HCT116 (cell line): ENCODE measurements at regions not wholly inside any gene's neighbourhood (a gene's known extent, or its start where the extent isn't known, plus 50 kb on each side); places are given as distances from the start of the nearest gene placed in this dataset.

Source experiments
- ATAC-seq: fragments of 200-7000 bp; cut with Tn5 transposase; 2 replicates; pipeline ENCODE4 v1.9.1; 2020; ENCODE audit warnings: mild to moderate bottlenecking, moderate library complexity
- BruUV-seq: library from RNA; stranded (reverse); fragments of 400-500 nt; replicated peaks from 2 replicates; lab custom pipeline; 2021; lab: Mats Ljungman, UMichigan
- CTCF ChIA-PET: fragments of 300-600 bp; sonication (Branson Sonifier 250); formaldehyde crosslinking; loops from one replicate; lab custom pipeline; 2021; ENCODE audit warnings: antibody characterized with exemption; lab: Charles Lee
- POLR2A ChIA-PET: fragments of 300-600, 350-600 bp; sonication (Branson Sonifier 250); formaldehyde crosslinking; loops from one replicate; lab custom pipeline; 2021; ENCODE audit warnings: antibody characterized with exemption; lab: Charles Lee
- RAD21 ChIA-PET, 2 experiments: fragments of 300-600 bp; sonication (Branson Sonifier 250); formaldehyde crosslinking; loops; one replicate each; lab custom pipeline; 2023; ENCODE audit warnings: low total read pairs in 2 of 2; ENCODE audit not compliant: uncharacterized antibody in 2 of 2, unreplicated experiment in 2 of 2, low non-redundant PET in 1 of 2; lab: Charles Lee
- DNase-seq: peaks from one replicate; pipeline ENCODE4 v3.0.0-alpha.2; 2010; ENCODE audit warnings: low read depth, low spot score
- H2AFZ ChIP-seq: fragments of 200-600 bp; shearing (Covaris generic), sonication (generic); 2 replicates; pipeline ENCODE4 v1.6.1; 2017; ENCODE audit warnings: low read depth, mixed run types, mixed read lengths, antibody characterized with exemption, low read length; ENCODE audit not compliant: poor library complexity, severe bottlenecking
- H3K27ac ChIP-seq: 2 replicates; pipeline ENCODE4 v1.5.1; 2012; ENCODE audit warnings: low read depth, low read length
- H3K27me3 ChIP-seq: fragments of 200-600 bp; sonication (generic); 2 replicates; pipeline ENCODE4 v1.6.1; 2016; ENCODE audit warnings: mixed run types, low read length, mixed read lengths; ENCODE audit not compliant: insufficient read depth
- H3K36me3 ChIP-seq, 2 experiments: fragments of 200-500 bp in 1 of 2; fragments of 200-600 bp in 1 of 2; sonication (Bioruptor generic) in 1 of 2; sonication (generic) in 1 of 2; 2 replicates each; pipeline versions ENCODE4 v1.5.1 to v1.6.1; 2014 to 2016; ENCODE audit warnings: low read length in 2 of 2, inconsistent platforms in 1 of 2, mixed read lengths in 1 of 2, mixed run types in 1 of 2; ENCODE audit not compliant: insufficient read depth in 2 of 2, control insufficient read depth in 1 of 2
- H3K4me1 ChIP-seq, 2 experiments: fragments of 200-600 bp in 1 of 2; sonication (generic) in 1 of 2; 2 replicates each; pipeline versions ENCODE4 v1.5.1 to v1.6.1; 2012 to 2017; ENCODE audit warnings: low read length in 2 of 2, inconsistent platforms in 1 of 2, mild to moderate bottlenecking in 1 of 2, mixed read lengths in 1 of 2, mixed run types in 1 of 2, moderate library complexity in 1 of 2; ENCODE audit not compliant: insufficient read depth in 2 of 2, control insufficient read depth in 1 of 2
- H3K4me2 ChIP-seq: fragments of 200-600 bp; sonication (generic); 2 replicates; pipeline ENCODE4 v1.6.1; 2017; ENCODE audit warnings: mixed run types, low read length, mixed read lengths
- H3K4me3 ChIP-seq, 2 experiments: fragments of 200-600 bp in 1 of 2; sonication (generic) in 1 of 2; replicated peaks in 1 of 2; 2 replicates each; pipeline ENCODE4 v1.5.1; 2011 to 2016; ENCODE audit warnings: low read length in 2 of 2, control low read depth in 1 of 2, low read depth in 1 of 2, mild to moderate bottlenecking in 1 of 2, mixed read lengths in 1 of 2, mixed run types in 1 of 2
- H3K79me2 ChIP-seq: fragments of 200-600 bp; sonication (generic); 2 replicates; pipeline ENCODE4 v1.6.1; 2017; ENCODE audit warnings: mild to moderate bottlenecking, mixed run types, low read length, moderate library complexity, mixed read lengths; ENCODE audit not compliant: insufficient read depth
- H3K9ac ChIP-seq: fragments of 200-600 bp; sonication (generic); 2 replicates; pipeline ENCODE4 v1.6.1; 2016; ENCODE audit warnings: low read length, mixed read lengths
- H3K9me2 ChIP-seq: fragments of 200-600 bp; sonication (generic), shearing (Covaris generic); 2 replicates; pipeline ENCODE4 v1.6.1; 2017; ENCODE audit warnings: mixed run types, mild to moderate bottlenecking, moderate library complexity; ENCODE audit not compliant: insufficient read depth
- H3K9me3 ChIP-seq, 2 experiments: fragments of 200-500 bp in 1 of 2; fragments of 200-600 bp in 1 of 2; sonication (Bioruptor generic) in 1 of 2; sonication (generic) in 1 of 2; 2 replicates each; pipeline ENCODE4 v1.6.1; 2014 to 2017; ENCODE audit warnings: low read length in 2 of 2, mixed read lengths in 2 of 2, inconsistent platforms in 1 of 2, low read depth in 1 of 2, mild to moderate bottlenecking in 1 of 2, mixed run types in 1 of 2, moderate library complexity in 1 of 2; ENCODE audit not compliant: control insufficient read depth in 1 of 2, insufficient read depth in 1 of 2
- H4K20me1 ChIP-seq: fragments of 200-600 bp; sonication (generic), shearing (Covaris generic); 2 replicates; pipeline ENCODE4 v1.6.1; 2017; ENCODE audit warnings: mixed run types, mild to moderate bottlenecking, moderate library complexity; ENCODE audit not compliant: insufficient read depth
- ATF3 ChIP-seq: IDR thresholded peaks from 2 replicates; pipeline ENCODE4 v1.6.1; 2012
- CTCF ChIP-seq, 3 experiments: fragments of 200-600 bp in 1 of 3; sonication (generic) in 1 of 3; IDR thresholded peaks in 2 of 3; conservative IDR thresholded peaks in 1 of 3; 2 replicates each; pipeline ENCODE4 v1.5.1; 2012 to 2017; ENCODE audit warnings: low read depth in 2 of 3, low read length in 2 of 3, antibody characterized with exemption in 1 of 3, borderline replicate concordance in 1 of 3, control low read depth in 1 of 3, mild to moderate bottlenecking in 1 of 3, mixed read lengths in 1 of 3, mixed run types in 1 of 3, moderate library complexity in 1 of 3; ENCODE audit not compliant: insufficient read depth in 1 of 3
- ELF1 ChIP-seq: IDR thresholded peaks from 2 replicates; pipeline ENCODE4 v1.6.1; 2012; ENCODE audit warnings: low read depth, borderline replicate concordance
- EZH2phosphoT487 ChIP-seq: fragments of 200-600 bp; IDR thresholded peaks from 2 replicates; pipeline ENCODE4 v1.6.1; 2018; ENCODE audit warnings: antibody characterized with exemption, borderline replicate concordance
- JUND ChIP-seq: IDR thresholded peaks from 2 replicates; pipeline ENCODE4 v1.6.1; 2012
- MAX ChIP-seq: IDR thresholded peaks from 2 replicates; pipeline ENCODE4 v1.6.1; 2012
- POLR2A ChIP-seq: IDR thresholded peaks from 2 replicates; pipeline ENCODE4 v1.7.0; 2011; ENCODE audit warnings: borderline replicate concordance; ENCODE audit not compliant: insufficient read depth, insufficient read length; ENCODE audit errors: extremely low read depth
- RAD21 ChIP-seq: IDR thresholded peaks from 2 replicates; pipeline ENCODE4 v1.6.1; 2012; ENCODE audit warnings: low read depth, mild to moderate bottlenecking
- SIN3A ChIP-seq: IDR thresholded peaks from 2 replicates; pipeline ENCODE4 v1.6.1; 2012; ENCODE audit warnings: low read depth
- TCF7L2 ChIP-seq: IDR thresholded peaks from 2 replicates; pipeline ENCODE4 v1.7.0; 2011; ENCODE audit warnings: borderline replicate concordance, inconsistent platforms; ENCODE audit not compliant: insufficient read depth, insufficient read length; ENCODE audit errors: extremely low read depth
- YY1 ChIP-seq: IDR thresholded peaks from 2 replicates; pipeline ENCODE4 v1.6.1; 2011; ENCODE audit warnings: low read length, low read depth, moderate library complexity, mild to moderate bottlenecking; ENCODE audit not compliant: insufficient replicate concordance; ENCODE audit errors: extremely low read depth
- ZNF274 ChIP-seq: fragments of 200-500 bp; sonication (Bioruptor generic); IDR thresholded peaks from 2 replicates; pipeline ENCODE4 v1.6.1; 2014; ENCODE audit warnings: mild to moderate bottlenecking, low read depth, low read length, inconsistent platforms
- intact Hi-C: fragments of 100-400 bp; cut with micrococcal nuclease; formaldehyde crosslinking; loops from 2 replicates; pipeline ENCODE4 v1.10.0; 2022

- TF ChIP-seq TCF7L2, result no peak
- no peak for TF ChIP-seq JUND
These were observed 264.2 kb downstream of the UTP18 start (continued) for GRCh38 chr17:51524524-51524923.

- BruUV-seq, result no TSS peak
- TF ChIP-seq EZH2phosphoT487, result no peak
- TF ChIP-seq ELF1, result no peak
- TF ChIP-seq RAD21, result no peak
- TF ChIP-seq TCF7L2, result no peak
- TF ChIP-seq CTCF (IDR thresholded peaks at IDR 0.05 in 2 of 3, conservative IDR thresholded peaks at IDR 0.05 in 1 of 3; ENCODE audit: borderline replicate concordance in 1 of 3, insufficient read depth in 1 of 3, low read depth in 2 of 3, low read length in 2 of 3), result no peak
- TF ChIP-seq SIN3A, result no peak
- no peak for TF ChIP-seq YY1
- no peak for TF ChIP-seq MAX
- TF ChIP-seq ZNF274, result no peak
- no peak for TF ChIP-seq ATF3
- no peak for TF ChIP-seq POLR2A
- TF ChIP-seq, all 23 proteins: peak for 0
These were observed 266.2 kb downstream of the UTP18 start for GRCh38 chr17:51526507-51526906.

More at GRCh38 chr17:51526507-51526906, 266.2 kb downstream of the UTP18 start:
- no peaks in the 10 kb centered on the region for H3K4me1 ChIP-seq
- no peak overlapping the region for H3K27ac ChIP-seq
- ChIA-PET POLR2A (no interaction called here), RAD21 (no interaction called here), CTCF (no interaction called here)
- no peak overlapping the region for H3K4me3 ChIP-seq
- no peak overlapping the region for H2AFZ ChIP-seq
- H3K9me3 ChIP-seq, result no peaks in the 10 kb centered on the region
- H3K27me3 ChIP-seq, result peaks cover 68% of the 10 kb centered on the region
- no peaks in the 10 kb centered on the region for H4K20me1 ChIP-seq
- ATAC-seq, result no peak
- H3K36me3 ChIP-seq, result no peaks in the 10 kb centered on the region
- no peak overlapping the region for H3K4me2 ChIP-seq
- no peaks in the 10 kb centered on the region for H3K79me2 ChIP-seq
- H3K9ac ChIP-seq, result no peak overlapping the region
- DNase-seq, result no peak
- H3K9me2 ChIP-seq, result no peaks in the 10 kb centered on the region
- intact Hi-C loops, result no loop called here
